GM20000 (cell line): ENCODE measurements at regions not wholly inside any gene's neighbourhood (a gene's known extent, or its start where the extent isn't known, plus 50 kb on each side); places are given as distances from the start of the nearest gene placed in this dataset.

Experiments
- DNase-seq: peaks from one replicate; pipeline ENCODE4 v3.0.0; 2012; ENCODE audit warnings: low spot score
- TF ChIP-seq, protein P1 (sequence below): IDR thresholded peaks from 2 replicates; pipeline ENCODE4 v1.5.1; 2012; ENCODE audit warnings: mild to moderate bottlenecking, control low read depth; ENCODE audit errors: extremely low read depth, missing control alignments

- TF ChIP-seq, protein P1, sequence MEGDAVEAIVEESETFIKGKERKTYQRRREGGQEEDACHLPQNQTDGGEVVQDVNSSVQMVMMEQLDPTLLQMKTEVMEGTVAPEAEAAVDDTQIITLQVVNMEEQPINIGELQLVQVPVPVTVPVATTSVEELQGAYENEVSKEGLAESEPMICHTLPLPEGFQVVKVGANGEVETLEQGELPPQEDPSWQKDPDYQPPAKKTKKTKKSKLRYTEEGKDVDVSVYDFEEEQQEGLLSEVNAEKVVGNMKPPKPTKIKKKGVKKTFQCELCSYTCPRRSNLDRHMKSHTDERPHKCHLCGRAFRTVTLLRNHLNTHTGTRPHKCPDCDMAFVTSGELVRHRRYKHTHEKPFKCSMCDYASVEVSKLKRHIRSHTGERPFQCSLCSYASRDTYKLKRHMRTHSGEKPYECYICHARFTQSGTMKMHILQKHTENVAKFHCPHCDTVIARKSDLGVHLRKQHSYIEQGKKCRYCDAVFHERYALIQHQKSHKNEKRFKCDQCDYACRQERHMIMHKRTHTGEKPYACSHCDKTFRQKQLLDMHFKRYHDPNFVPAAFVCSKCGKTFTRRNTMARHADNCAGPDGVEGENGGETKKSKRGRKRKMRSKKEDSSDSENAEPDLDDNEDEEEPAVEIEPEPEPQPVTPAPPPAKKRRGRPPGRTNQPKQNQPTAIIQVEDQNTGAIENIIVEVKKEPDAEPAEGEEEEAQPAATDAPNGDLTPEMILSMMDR = no peak
Observed at GRCh38 chr2:62568074-62568473, 62.1 kb upstream of the TMEM17 start.

GRCh38 chr2:62567669-62568068 lies 61.7 kb upstream of the TMEM17 start:
- TF ChIP-seq, protein P1 = no peak
- no peak for DNase-seq

More at GRCh38 chr2:62568074-62568473, 62.1 kb upstream of the TMEM17 start:
- DNase-seq = no peak

DNA sequence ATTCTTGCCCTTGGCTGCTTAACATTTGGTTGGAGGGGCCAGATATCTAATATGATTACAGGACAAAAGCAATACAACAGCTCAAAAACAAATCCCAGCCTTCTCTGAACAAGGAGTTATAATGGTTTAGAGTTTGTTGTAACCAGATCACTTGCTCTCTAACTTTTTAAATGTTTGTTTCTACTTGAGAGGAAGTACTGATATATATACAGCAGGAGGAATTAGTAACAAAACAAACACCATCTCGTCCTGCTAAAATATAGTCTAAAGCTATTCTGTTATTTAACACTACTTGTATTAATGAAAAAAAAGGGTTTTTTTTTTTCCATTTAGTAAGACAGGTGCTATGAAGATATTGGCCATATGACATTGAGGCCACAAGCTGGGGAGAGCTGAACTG lies 60.9 kb upstream of the TMEM17 start:
- TF ChIP-seq, protein P1 = no peak
- DNase-seq = no peak

DNA sequence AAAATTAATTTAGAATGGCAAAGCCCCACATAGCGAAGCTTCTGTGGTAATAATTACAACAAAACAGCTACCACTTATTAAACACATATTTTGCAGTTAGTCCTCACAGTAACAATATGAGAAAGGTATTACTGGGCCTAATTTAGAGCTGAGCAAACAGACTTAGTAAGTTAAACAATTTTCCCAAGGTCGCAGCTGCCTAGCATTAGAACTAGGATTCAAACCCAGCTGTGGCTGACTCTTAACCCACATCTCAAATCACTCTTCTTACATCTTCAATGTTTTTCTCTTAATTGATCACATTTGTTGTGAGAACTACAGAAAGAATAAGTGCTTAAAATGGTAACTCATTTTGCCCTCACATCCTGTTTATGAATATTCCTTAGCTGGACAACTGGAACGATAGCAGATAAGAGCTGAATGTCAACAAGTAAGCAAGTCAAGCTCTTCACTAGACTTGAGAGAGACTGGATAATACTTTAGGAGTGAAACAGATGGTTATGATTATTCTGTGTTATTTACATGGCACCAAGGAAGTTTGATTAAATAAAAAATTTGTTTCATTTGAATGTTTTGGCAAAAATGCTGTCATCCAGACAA lies 59.4 kb upstream of the TMEM17 start:
- DNase-seq = no peak
- TF ChIP-seq, protein P1 = no peak

DNA sequence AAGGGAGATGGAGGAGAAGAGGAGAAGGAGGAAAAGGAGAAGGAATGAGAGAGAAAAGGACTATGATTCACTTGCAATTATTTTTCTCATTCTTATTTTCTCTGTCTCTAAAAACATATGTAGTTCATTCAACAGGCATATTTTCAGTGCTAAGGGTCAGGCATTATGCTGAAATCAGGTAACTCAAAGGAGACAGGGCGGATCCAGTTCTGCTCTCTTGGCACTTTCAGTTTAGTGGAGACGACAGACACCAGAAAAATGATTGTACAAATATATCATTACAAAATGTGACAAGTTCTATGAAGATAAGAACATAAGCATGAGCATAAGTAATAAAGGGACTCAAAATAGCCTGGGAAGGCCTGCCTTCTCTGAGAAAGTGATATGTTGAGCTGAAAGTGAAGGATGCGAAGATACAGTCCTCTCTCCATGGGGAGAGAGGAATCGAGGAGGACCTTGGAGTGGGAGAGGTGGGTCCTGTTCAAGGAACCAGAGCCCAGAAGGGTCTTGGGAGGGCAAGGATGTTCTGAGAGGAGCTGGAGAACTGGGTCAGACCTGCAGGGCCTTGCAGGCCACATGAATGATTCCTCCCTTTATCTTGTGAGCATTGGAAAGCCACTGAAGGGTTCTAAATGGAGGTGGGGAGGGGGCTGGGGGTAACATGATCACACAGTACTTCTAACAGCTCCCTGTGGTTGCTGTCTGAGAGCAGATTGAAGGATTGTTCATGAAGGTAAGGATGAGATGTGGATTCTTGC lies 58.6 kb upstream of the TMEM17 start:
- TF ChIP-seq, protein P1 = no peak
- no peak for DNase-seq

DNA sequence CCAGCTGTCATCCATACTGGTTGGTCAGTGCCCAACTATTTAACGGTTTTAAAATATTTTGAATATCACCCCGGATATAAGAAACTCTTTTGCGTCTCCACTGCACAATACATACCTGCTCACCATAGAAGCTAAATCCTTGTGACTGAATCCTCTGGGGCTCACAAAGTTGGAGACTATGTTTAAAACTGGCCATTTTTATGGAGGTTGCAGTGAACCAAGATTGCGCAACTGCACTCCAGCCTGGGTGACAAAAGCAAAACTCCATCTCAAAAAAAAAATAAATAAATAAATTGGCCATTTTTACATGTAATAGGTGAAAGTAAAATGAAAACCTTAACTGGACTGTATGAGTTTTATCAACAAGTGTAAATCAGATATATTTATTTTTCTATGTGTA lies 55.6 kb upstream of the TMEM17 start:
- TF ChIP-seq, protein P1 = no peak
- no peak for DNase-seq

- TF ChIP-seq, protein P1 = no peak
- DNase-seq = no peak
Observed at GRCh38 chr2:62559582-62559981, 53.6 kb upstream of the TMEM17 start.
